ENCODE measurements at regions not wholly inside any gene's neighbourhood (a gene's known extent, or its start where the extent isn't known, plus 50 kb on each side); places are given as distances from the start of the nearest gene placed in this dataset.

GRCh38 chr3:68315546-68315945, 616.8 kb downstream of the TAFA4 start:
- TF ChIP-seq, protein P1, sequence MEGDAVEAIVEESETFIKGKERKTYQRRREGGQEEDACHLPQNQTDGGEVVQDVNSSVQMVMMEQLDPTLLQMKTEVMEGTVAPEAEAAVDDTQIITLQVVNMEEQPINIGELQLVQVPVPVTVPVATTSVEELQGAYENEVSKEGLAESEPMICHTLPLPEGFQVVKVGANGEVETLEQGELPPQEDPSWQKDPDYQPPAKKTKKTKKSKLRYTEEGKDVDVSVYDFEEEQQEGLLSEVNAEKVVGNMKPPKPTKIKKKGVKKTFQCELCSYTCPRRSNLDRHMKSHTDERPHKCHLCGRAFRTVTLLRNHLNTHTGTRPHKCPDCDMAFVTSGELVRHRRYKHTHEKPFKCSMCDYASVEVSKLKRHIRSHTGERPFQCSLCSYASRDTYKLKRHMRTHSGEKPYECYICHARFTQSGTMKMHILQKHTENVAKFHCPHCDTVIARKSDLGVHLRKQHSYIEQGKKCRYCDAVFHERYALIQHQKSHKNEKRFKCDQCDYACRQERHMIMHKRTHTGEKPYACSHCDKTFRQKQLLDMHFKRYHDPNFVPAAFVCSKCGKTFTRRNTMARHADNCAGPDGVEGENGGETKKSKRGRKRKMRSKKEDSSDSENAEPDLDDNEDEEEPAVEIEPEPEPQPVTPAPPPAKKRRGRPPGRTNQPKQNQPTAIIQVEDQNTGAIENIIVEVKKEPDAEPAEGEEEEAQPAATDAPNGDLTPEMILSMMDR (conservative IDR thresholded peaks at IDR 0.05; ENCODE audit: low read length): no peak
- TF ChIP-seq EZH2phosphoT487 (IDR thresholded peaks at IDR 0.05; ENCODE audit: borderline replicate concordance, low read depth, low read length): no peak
